Chondrocyte (in vitro differentiated cells): ENCODE measurements at regions not wholly inside any gene's neighbourhood (a gene's known extent, or its start where the extent isn't known, plus 50 kb on each side); places are given as distances from the start of the nearest gene placed in this dataset.

Experiments
- DNase-seq: peaks from one replicate; pipeline ENCODE4 v3.0.0; 2021; ENCODE audit warnings: mixed read lengths, low spot score
- H3K27ac Mint-ChIP-seq: one replicate; pipeline ENCODE4 v1.8.0; 2021; ENCODE audit warnings: mild to moderate bottlenecking, moderate library complexity, mixed read lengths; ENCODE audit not compliant: unreplicated experiment
- H3K27me3 Mint-ChIP-seq: 2 replicates; pipeline ENCODE4 v1.8.0; 2021; ENCODE audit warnings: low read depth, mixed read lengths
- H3K36me3 Mint-ChIP-seq: 2 replicates; pipeline ENCODE4 v1.8.0; 2021; ENCODE audit warnings: low read depth, mixed read lengths
- H3K4me1 Mint-ChIP-seq: 2 replicates; pipeline ENCODE4 v1.8.0; 2021; ENCODE audit warnings: low read depth, mild to moderate bottlenecking, mixed read lengths
- H3K4me3 Mint-ChIP-seq: one replicate; pipeline ENCODE4 v1.8.0; 2021; ENCODE audit warnings: mild to moderate bottlenecking, moderate library complexity, mixed read lengths; ENCODE audit not compliant: unreplicated experiment
- H3K9me3 Mint-ChIP-seq: 2 replicates; pipeline ENCODE4 v1.8.0; 2021; ENCODE audit warnings: low read depth, mixed read lengths
- CTCF ChIP-seq: fragments of 200-600 bp; sonication (generic); IDR thresholded peaks from 2 replicates; pipeline ENCODE4 v1.5.0; 2021; ENCODE audit warnings: antibody characterized with exemption, mild to moderate bottlenecking, moderate library complexity

- peak; percentile 60 for DNase-seq
- peak overlapping the region; percentile 25 for H3K4me3 Mint-ChIP-seq
- H3K4me1 Mint-ChIP-seq = no peaks in the 10 kb centered on the region
- peaks cover 5% of the 10 kb centered on the region for H3K9me3 Mint-ChIP-seq
- H3K36me3 Mint-ChIP-seq = peaks cover 1% of the 10 kb centered on the region
- no peak for TF ChIP-seq CTCF
- peaks cover 2% of the 10 kb centered on the region for H3K27me3 Mint-ChIP-seq
- H3K27ac Mint-ChIP-seq = no peak overlapping the region
These were observed 94.3 kb downstream of the SLC17A6 start for GRCh38 chr11:22432291-22433093.

GRCh38 chr11:22431106-22431505, 92.9 kb downstream of the SLC17A6 start:
- H3K9me3 Mint-ChIP-seq = peaks cover 5% of the 10 kb centered on the region
- H3K4me3 Mint-ChIP-seq = no peak overlapping the region
- peaks cover 2% of the 10 kb centered on the region for H3K27me3 Mint-ChIP-seq
- no peak for TF ChIP-seq CTCF
- peaks cover 1% of the 10 kb centered on the region for H3K36me3 Mint-ChIP-seq
- no peaks in the 10 kb centered on the region for H3K4me1 Mint-ChIP-seq
- no peak overlapping the region for H3K27ac Mint-ChIP-seq
- no peak for DNase-seq

GRCh38 chr11:22430639-22431038, 92.5 kb downstream of the SLC17A6 start:
- peaks cover 2% of the 10 kb centered on the region for H3K27me3 Mint-ChIP-seq

GRCh38 chr11:22430141-22430541, 92.0 kb downstream of the SLC17A6 start:
- no peak overlapping the region for H3K4me3 Mint-ChIP-seq
- no peak for TF ChIP-seq CTCF
- peaks cover 1% of the 10 kb centered on the region for H3K36me3 Mint-ChIP-seq
- peaks cover 5% of the 10 kb centered on the region for H3K9me3 Mint-ChIP-seq
- no peaks in the 10 kb centered on the region for H3K4me1 Mint-ChIP-seq
- peaks cover 2% of the 10 kb centered on the region for H3K27me3 Mint-ChIP-seq
- DNase-seq = no peak
- H3K27ac Mint-ChIP-seq = no peak overlapping the region

More at GRCh38 chr11:22430639-22431038, 92.5 kb downstream of the SLC17A6 start:
- H3K36me3 Mint-ChIP-seq = peaks cover 1% of the 10 kb centered on the region
- H3K9me3 Mint-ChIP-seq = peaks cover 5% of the 10 kb centered on the region
- H3K4me1 Mint-ChIP-seq = no peaks in the 10 kb centered on the region
- no peak for TF ChIP-seq CTCF
- no peak for DNase-seq
- H3K4me3 Mint-ChIP-seq = no peak overlapping the region
- H3K27ac Mint-ChIP-seq = no peak overlapping the region
